Testis (tissue), 2 donors: ENCODE measurements at regions not wholly inside any gene's neighbourhood (a gene's known extent, or its start where the extent isn't known, plus 50 kb on each side); places are given as distances from the start of the nearest gene placed in this dataset.
"Not testable (repeated sequence)": the region's sequence is repeated elsewhere in the genome, so short reads cannot be mapped to it uniquely, and the experiment has no call there.

Experiments used
- DNase-seq: peaks from one replicate; pipeline ENCODE4 v3.0.0-alpha.2; 2019
- H3K27ac ChIP-seq, 2 donors: fragments of 200-600 bp; sonication (generic); one replicate each; pipeline ENCODE4 v1.5.1; 2019
- H3K27me3 ChIP-seq: fragments of 200-600 bp; sonication (generic); one replicate; pipeline ENCODE4 v1.5.1; 2019
- H3K36me3 ChIP-seq: fragments of 200-600 bp; sonication (generic); one replicate; pipeline ENCODE4 v1.5.1; 2017; ENCODE audit warnings: low read depth; ENCODE audit errors: missing control alignments
- H3K4me1 ChIP-seq: fragments of 200-600 bp; sonication (generic); one replicate; pipeline ENCODE4 v1.5.1; 2019
- H3K4me3 ChIP-seq, 2 donors: fragments of 200-600 bp; sonication (generic); one replicate each; pipeline ENCODE4 v1.5.1; 2017 to 2019
- H3K9me3 ChIP-seq: fragments of 200-600 bp; sonication (generic); one replicate; pipeline ENCODE4 v1.5.1; 2017
- POLR2A ChIP-seq: fragments of 450-650 bp; IDR thresholded peaks from one replicate; pipeline ENCODE4 v1.6.1; 2017; ENCODE audit warnings: antibody characterized with exemption, mild to moderate bottlenecking, moderate library complexity
- whole genome bisulfite sequencing, 2 donors: methylation state at CpG; one replicate each; pipeline ENCODE4 v1.1.5; 2018; 5-methylcytosine and 5-hydroxymethylcytosine counted together
- intact Hi-C: fragments of 100-400 bp; cut with DNase I; formaldehyde crosslinking; loops from one replicate; pipeline ENCODE4 v1.15.1; 2023; ENCODE audit warnings: low total_unique reads
- TF ChIP-seq, protein P1 (sequence below), 3 experiments: fragments of 450-650 bp in 2 of 3; fragments of 200-600 bp in 1 of 3; sonication (generic) in 1 of 3; IDR thresholded peaks; one replicate each; pipeline ENCODE4 v1.5.1; 2016 to 2019; ENCODE audit warnings: antibody characterized with exemption in 3 of 3, mild to moderate bottlenecking in 2 of 3, moderate library complexity in 1 of 3

DNA sequence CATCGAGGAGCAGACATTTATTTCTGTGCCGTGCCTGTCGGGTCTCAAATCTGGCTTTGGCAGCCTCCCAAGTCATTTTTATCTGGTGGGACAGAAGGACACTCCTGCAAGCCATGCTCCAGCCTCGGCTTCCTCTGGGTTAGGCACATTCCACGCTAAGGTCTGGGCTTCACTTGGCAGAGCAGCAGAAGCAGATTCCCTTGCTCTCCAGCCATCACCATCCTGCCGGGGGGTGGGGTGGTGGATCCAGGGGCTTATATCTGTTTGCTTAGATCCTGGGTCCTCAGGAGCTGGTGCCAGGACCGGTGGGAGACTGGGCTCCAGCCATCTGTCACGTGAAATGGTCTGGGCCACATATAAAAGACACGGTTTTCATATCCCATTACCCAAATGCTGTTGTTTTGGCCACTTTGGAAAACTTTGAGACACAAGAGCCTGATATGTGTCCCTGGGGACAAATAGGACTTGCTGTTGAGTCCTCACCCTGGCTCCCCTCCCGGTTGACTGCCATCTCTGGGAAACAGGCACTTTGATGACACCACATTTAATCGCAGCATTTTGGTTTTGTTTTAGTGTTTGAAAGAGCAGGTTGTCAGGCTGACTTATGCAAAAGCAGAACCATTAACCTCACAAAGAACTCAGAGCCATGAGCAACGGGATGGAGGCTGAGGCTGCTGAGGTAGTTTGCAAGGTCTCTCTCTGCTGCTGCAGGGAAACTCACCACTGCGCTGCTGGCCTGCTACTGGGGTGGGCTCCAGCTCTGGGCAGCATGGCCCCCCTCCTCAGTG is 69.6 kb upstream of the PRMT8 start:
- Histone ChIP-seq H3K27ac (no peak overlapping the region), H3K4me3 (no peak overlapping the region), H3K9me3 (no peaks in the 10 kb centered on the region), H3K36me3 (no peaks in the 10 kb centered on the region), H3K4me1 (no peaks in the 10 kb centered on the region), H3K27me3 (no peaks in the 10 kb centered on the region)
- 44 to 45% methylated on average over 7 to 13 of the region's 13 CpGs for WGBS, 2 donors
- no peak for DNase-seq
- TF ChIP-seq, protein P1, sequence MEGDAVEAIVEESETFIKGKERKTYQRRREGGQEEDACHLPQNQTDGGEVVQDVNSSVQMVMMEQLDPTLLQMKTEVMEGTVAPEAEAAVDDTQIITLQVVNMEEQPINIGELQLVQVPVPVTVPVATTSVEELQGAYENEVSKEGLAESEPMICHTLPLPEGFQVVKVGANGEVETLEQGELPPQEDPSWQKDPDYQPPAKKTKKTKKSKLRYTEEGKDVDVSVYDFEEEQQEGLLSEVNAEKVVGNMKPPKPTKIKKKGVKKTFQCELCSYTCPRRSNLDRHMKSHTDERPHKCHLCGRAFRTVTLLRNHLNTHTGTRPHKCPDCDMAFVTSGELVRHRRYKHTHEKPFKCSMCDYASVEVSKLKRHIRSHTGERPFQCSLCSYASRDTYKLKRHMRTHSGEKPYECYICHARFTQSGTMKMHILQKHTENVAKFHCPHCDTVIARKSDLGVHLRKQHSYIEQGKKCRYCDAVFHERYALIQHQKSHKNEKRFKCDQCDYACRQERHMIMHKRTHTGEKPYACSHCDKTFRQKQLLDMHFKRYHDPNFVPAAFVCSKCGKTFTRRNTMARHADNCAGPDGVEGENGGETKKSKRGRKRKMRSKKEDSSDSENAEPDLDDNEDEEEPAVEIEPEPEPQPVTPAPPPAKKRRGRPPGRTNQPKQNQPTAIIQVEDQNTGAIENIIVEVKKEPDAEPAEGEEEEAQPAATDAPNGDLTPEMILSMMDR (IDR thresholded peaks at IDR 0.05), result no peak
- no peak for TF ChIP-seq POLR2A
- intact Hi-C loops, result no loop called here

- H3K27ac ChIP-seq, H3K27me3 ChIP-seq, DNase-seq, intact Hi-C loops, H3K36me3 ChIP-seq, H3K4me1 ChIP-seq, H3K9me3 ChIP-seq, H3K4me3 ChIP-seq: not testable (repeated sequence)
- 86 to 91% methylated on average over 7 of the region's 7 CpGs for WGBS, 2 donors
These were observed 66.2 kb upstream of the PRMT8 start for GRCh38 chr12:3424796-3425195.

- intact Hi-C loops, result no loop called here
- H3K4me3 ChIP-seq, result no peak overlapping the region
- no peak for DNase-seq
- no peak for TF ChIP-seq POLR2A
- TF ChIP-seq, protein P1 (IDR thresholded peaks at IDR 0.05), result no peak
- no peaks in the 10 kb centered on the region for H3K27me3 ChIP-seq
- no peak overlapping the region for H3K27ac ChIP-seq
- no peaks in the 10 kb centered on the region for H3K36me3 ChIP-seq
- H3K4me1 ChIP-seq, result no peaks in the 10 kb centered on the region
- no peaks in the 10 kb centered on the region for H3K9me3 ChIP-seq
- WGBS, 2 donors, result 58 to 69% methylated on average over 2 of the region's 2 CpGs
These were observed 63.0 kb upstream of the PRMT8 start for GRCh38 chr12:3427956-3428355.

DNA sequence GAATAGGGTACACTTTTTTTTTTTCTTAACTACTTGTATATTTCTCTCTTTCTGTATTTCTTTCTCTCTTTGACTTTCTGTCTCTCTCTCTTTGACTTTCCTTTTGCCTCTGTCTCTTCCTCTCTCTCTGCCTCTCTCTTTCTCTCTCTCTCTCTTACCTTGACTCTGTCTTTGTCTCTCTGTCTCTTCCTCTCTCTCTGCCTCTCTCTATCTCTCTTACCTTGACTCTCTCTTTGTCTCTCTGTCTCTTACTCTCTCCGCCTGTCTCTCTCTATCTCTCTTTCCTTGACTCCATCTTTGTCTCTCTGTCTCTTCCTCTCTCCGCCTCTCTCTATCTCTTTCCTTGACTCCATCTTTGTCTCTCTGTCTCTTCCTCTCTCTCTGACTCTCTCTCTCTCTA is 62.4 kb upstream of the PRMT8 start:
- TF ChIP-seq POLR2A, result no peak
- TF ChIP-seq, protein P1 (IDR thresholded peaks at IDR 0.05), result no peak
- Histone ChIP-seq H3K9me3 (no peaks in the 10 kb centered on the region), H3K4me3 (no peak overlapping the region), H3K27me3 (no peaks in the 10 kb centered on the region), H3K27ac (no peak overlapping the region), H3K36me3 (no peaks in the 10 kb centered on the region), H3K4me1 (no peaks in the 10 kb centered on the region)
- WGBS, 2 donors, result 95 to 97% methylated on average over 2 of the region's 2 CpGs
- no peak for DNase-seq
- intact Hi-C loops, result no loop called here

GRCh38 chr12:3429523-3429922 is 61.5 kb upstream of the PRMT8 start:
- intact Hi-C loops, H3K27ac ChIP-seq, DNase-seq, H3K9me3 ChIP-seq, H3K27me3 ChIP-seq, H3K4me3 ChIP-seq, H3K36me3 ChIP-seq, H3K4me1 ChIP-seq: not testable (repeated sequence)
- whole genome bisulfite sequencing, 2 donors, result 94 to 96% methylated on average over 5 of the region's 5 CpGs

DNA sequence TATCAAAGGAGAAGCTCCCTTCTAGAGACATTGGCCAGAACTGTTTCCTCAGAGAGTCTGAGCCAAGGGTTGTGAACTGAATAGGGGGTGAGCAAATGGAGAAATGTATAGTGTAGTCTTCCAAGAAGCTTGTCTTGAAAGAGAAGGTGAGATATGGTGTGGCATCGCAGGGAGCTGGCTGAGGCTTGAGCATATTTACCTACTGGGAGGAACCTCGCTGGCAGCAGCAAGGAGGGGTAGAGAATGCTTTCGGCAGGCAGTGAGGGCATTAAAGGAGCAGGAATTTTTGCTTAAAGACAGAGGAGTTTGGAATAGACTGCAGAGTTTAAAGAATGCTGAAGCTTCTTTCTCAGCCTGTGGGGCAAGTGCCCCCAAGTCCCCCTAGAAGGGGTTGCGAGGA is 59.3 kb upstream of the PRMT8 start:
- no peaks in the 10 kb centered on the region for H3K36me3 ChIP-seq
- no peak overlapping the region for H3K27ac ChIP-seq
- 91 to 94% methylated on average over 4 of the region's 4 CpGs for WGBS, 2 donors
- H3K4me3 ChIP-seq, result no peak overlapping the region
- DNase-seq, result no peak
- no peaks in the 10 kb centered on the region for H3K4me1 ChIP-seq
- TF ChIP-seq POLR2A, result no peak
- TF ChIP-seq, protein P1 (IDR thresholded peaks at IDR 0.05), result no peak
- H3K27me3 ChIP-seq, result no peaks in the 10 kb centered on the region
- H3K9me3 ChIP-seq, result no peaks in the 10 kb centered on the region
- intact Hi-C loops, result no loop called here
